PC-3 (cell line): ENCODE measurements at regions not wholly inside any gene's neighbourhood (a gene's known extent, or its start where the extent isn't known, plus 50 kb on each side); places are given as distances from the start of the nearest gene placed in this dataset.

Experiments
- ATAC-seq: fragments of 200-7000 bp; cut with Tn5 transposase; 2 replicates; pipeline ENCODE4 v1.9.1; 2020; ENCODE audit warnings: mild to moderate bottlenecking, moderate library complexity
- BruUV-seq: library from RNA; stranded (reverse); fragments of 400-500 nt; replicated peaks from 2 replicates; lab custom pipeline; 2021; lab: Mats Ljungman, UMichigan
- CTCF ChIA-PET: fragments of 300-600 bp; sonication (Branson Sonifier 250); formaldehyde crosslinking; loops from one replicate; lab custom pipeline; 2022; ENCODE audit warnings: antibody characterized with exemption; lab: Charles Lee
- POLR2A ChIA-PET: fragments of 300-600 bp; sonication (Branson Sonifier 250); formaldehyde crosslinking; loops from one replicate; lab custom pipeline; 2022; ENCODE audit warnings: antibody characterized with exemption; ENCODE audit not compliant: unreplicated experiment; lab: Charles Lee
- DNase-seq: peaks from one replicate; pipeline ENCODE4 v3.0.0-alpha.2; 2015
- H2AFZ ChIP-seq: fragments of 300-600 bp; sonication (generic); 2 replicates; pipeline ENCODE4 v1.6.0; 2016; ENCODE audit warnings: antibody characterized with exemption, low read length
- H3F3A ChIP-seq: fragments of 300-600 bp; sonication (generic); one replicate; pipeline ENCODE4 v1.6.0; 2017; ENCODE audit warnings: antibody characterized with exemption, low read length, control low read depth, mild to moderate bottlenecking; ENCODE audit not compliant: unreplicated experiment
- H3K27ac ChIP-seq: fragments of 300-600 bp; sonication (generic); 2 replicates; pipeline ENCODE4 v1.5.1; 2016; ENCODE audit warnings: mild to moderate bottlenecking, low read length
- H3K27me3 ChIP-seq: fragments of 300-600 bp; sonication (generic); 2 replicates; pipeline ENCODE4 v1.6.1; 2016; ENCODE audit warnings: low read length, mixed read lengths
- H3K36me3 ChIP-seq: fragments of 300-600 bp; sonication (generic); 2 replicates; pipeline ENCODE4 v1.6.1; 2016; ENCODE audit warnings: low read depth, mixed run types, low read length, mixed read lengths
- H3K4me1 ChIP-seq: fragments of 300-600 bp; sonication (generic); 2 replicates; pipeline ENCODE4 v1.5.1; 2016; ENCODE audit warnings: low read length; ENCODE audit not compliant: insufficient read depth
- H3K4me2 ChIP-seq: fragments of 300-600 bp; sonication (generic); 2 replicates; pipeline ENCODE4 v1.6.0; 2016; ENCODE audit warnings: low read length
- H3K4me3 ChIP-seq: fragments of 300-600 bp; sonication (generic); 2 replicates; pipeline ENCODE4 v1.5.1; 2016; ENCODE audit warnings: mild to moderate bottlenecking, low read length, mixed read lengths
- H3K79me2 ChIP-seq: fragments of 300-600 bp; sonication (generic); 2 replicates; pipeline ENCODE4 v1.6.1; 2017; ENCODE audit warnings: low read length, mixed read lengths
- H3K9ac ChIP-seq: fragments of 300-600 bp; sonication (generic); 2 replicates; pipeline ENCODE4 v1.6.0; 2016; ENCODE audit warnings: mild to moderate bottlenecking, low read length
- H3K9me2 ChIP-seq: fragments of 300-600 bp; sonication (generic); replicated peaks from 2 replicates; pipeline ENCODE4 v1.6.1; 2016; ENCODE audit warnings: mixed run types, low read length, mixed read lengths
- H3K9me3 ChIP-seq: fragments of 300-600 bp; sonication (generic); 2 replicates; pipeline ENCODE4 v1.6.1; 2016; ENCODE audit warnings: low read length, mixed read lengths
- H4K20me1 ChIP-seq: fragments of 300-600 bp; sonication (generic); 2 replicates; pipeline ENCODE4 v1.6.1; 2016; ENCODE audit warnings: low read length, mixed read lengths
- EZH2 ChIP-seq: fragments of 300-600 bp; sonication (generic); IDR thresholded peaks from one replicate; pipeline ENCODE4 v1.6.1; 2017; ENCODE audit warnings: antibody characterized with exemption, mild to moderate bottlenecking, low read length; ENCODE audit not compliant: unreplicated experiment
- EZH2phosphoT487 ChIP-seq: fragments of 300-600 bp; sonication (generic); IDR thresholded peaks from 2 replicates; pipeline ENCODE4 v1.6.1; 2018; ENCODE audit warnings: mild to moderate bottlenecking, antibody characterized with exemption, low read length, borderline replicate concordance
- intact Hi-C: fragments of 100-400 bp; cut with micrococcal nuclease; formaldehyde crosslinking; loops from 2 replicates; pipeline ENCODE4 v1.9.0; 2023
- TF ChIP-seq, protein P1 (sequence below): fragments of 300-600 bp; sonication (generic); conservative IDR thresholded peaks from 2 replicates; pipeline ENCODE4 v1.5.1; 2017; ENCODE audit warnings: antibody characterized with exemption, low read depth, mild to moderate bottlenecking, low read length

DNA sequence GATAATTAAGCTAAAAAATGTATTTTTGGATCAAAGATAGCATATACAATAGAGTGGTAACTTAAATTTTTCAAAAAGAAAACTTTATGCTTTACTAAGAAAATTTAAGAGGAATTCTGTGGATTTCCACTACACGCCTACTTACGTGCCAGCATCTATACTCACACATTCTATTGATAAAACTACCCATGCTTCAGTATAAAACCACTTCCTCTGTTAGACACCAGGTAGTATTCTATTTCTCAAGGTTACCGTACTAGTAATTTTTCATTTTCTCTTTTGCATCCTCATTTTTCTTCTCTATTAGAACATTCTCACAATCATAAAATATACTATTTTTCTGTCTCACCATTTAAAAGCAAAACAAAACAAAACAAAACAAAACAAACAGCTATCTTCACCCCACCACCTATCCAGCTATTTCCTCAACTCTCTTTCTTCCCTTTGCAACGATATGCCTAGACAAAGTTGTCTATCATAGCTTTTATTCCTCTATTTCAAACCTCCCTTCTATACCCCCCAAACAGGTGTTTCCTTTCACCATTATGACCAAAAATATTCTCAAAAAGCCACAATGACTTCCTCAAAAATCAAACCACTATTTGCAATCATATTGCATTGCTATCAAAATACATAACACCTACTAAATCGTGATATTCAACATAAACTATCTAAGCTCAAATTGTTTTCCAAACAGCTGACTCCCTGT is 1652.0 kb downstream of the MRPL39 start:
- no peaks in the 10 kb centered on the region for H3K36me3 ChIP-seq
- H3K9ac ChIP-seq = no peak overlapping the region
- no peak overlapping the region for H3K27ac ChIP-seq
- ChIA-PET CTCF (no interaction called here), POLR2A (interaction anchor here (0.7 kb wide), 1 partner anchor 948 kb away, joined by 3 read pairs; no protein-coding TSS in a partner anchor)
- H3K4me1 ChIP-seq = peaks cover 35% of the 10 kb centered on the region
- H4K20me1 ChIP-seq = no peaks in the 10 kb centered on the region
- H3K4me2 ChIP-seq = no peak overlapping the region
- intact Hi-C loops = no loop called here
- H3K9me2 ChIP-seq = no peaks in the 10 kb centered on the region
- ATAC-seq (no peak), DNase-seq (no peak)
- no peak overlapping the region for H2AFZ ChIP-seq
- no peak for TF ChIP-seq EZH2
- TF ChIP-seq, protein P1, sequence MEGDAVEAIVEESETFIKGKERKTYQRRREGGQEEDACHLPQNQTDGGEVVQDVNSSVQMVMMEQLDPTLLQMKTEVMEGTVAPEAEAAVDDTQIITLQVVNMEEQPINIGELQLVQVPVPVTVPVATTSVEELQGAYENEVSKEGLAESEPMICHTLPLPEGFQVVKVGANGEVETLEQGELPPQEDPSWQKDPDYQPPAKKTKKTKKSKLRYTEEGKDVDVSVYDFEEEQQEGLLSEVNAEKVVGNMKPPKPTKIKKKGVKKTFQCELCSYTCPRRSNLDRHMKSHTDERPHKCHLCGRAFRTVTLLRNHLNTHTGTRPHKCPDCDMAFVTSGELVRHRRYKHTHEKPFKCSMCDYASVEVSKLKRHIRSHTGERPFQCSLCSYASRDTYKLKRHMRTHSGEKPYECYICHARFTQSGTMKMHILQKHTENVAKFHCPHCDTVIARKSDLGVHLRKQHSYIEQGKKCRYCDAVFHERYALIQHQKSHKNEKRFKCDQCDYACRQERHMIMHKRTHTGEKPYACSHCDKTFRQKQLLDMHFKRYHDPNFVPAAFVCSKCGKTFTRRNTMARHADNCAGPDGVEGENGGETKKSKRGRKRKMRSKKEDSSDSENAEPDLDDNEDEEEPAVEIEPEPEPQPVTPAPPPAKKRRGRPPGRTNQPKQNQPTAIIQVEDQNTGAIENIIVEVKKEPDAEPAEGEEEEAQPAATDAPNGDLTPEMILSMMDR = no peak
- no peak for TF ChIP-seq EZH2phosphoT487
- no peak overlapping the region for H3K4me3 ChIP-seq
- no peaks in the 10 kb centered on the region for H3K9me3 ChIP-seq
- H3K79me2 ChIP-seq = no peaks in the 10 kb centered on the region
- H3K27me3 ChIP-seq = no peaks in the 10 kb centered on the region
- H3F3A ChIP-seq = no peaks in the 10 kb centered on the region
- BruUV-seq = no TSS peak

DNA sequence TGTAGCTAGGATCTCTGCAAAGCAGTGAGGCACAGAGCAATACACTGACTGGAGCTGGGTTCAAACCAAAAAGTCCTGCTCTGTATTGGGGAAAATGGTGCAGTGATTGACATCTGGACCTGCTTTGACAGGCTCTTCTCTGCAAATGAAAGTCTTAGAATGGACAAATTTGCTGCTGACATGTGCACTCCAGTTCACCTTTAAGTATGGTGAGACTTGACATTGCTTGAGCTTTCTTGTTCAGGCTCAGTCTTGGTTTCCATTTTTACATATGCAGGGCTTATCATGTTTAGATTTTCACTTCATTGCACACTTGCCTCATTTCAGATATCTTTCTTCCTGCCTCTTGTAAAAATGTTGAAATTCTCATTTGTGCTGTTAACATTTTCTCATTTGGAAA is 1655.0 kb downstream of the MRPL39 start:
- Histone ChIP-seq H2AFZ (peak overlapping the region; percentile 35; the same call in 1 of the 2 replicates), H3K27ac (peak overlapping the region; percentile 74), H3K4me2 (peak overlapping the region; percentile 18), H3F3A (no peaks in the 10 kb centered on the region), H3K4me1 (peaks cover 30% of the 10 kb centered on the region), H3K4me3 (no peak overlapping the region), H3K9me3 (no peaks in the 10 kb centered on the region), H3K36me3 (no peaks in the 10 kb centered on the region), H4K20me1 (no peaks in the 10 kb centered on the region), H3K9me2 (no peaks in the 10 kb centered on the region), H3K79me2 (no peaks in the 10 kb centered on the region), H3K27me3 (no peaks in the 10 kb centered on the region), H3K9ac (peak overlapping the region; percentile 47)
- DNase-seq (no peak), ATAC-seq (no peak)
- TF ChIP-seq, protein P1 = no peak
- TF ChIP-seq EZH2phosphoT487 = no peak
- TF ChIP-seq EZH2 = no peak
- intact Hi-C loops = no loop called here
- CTCF ChIA-PET = no interaction called here
- BruUV-seq = no TSS peak
- POLR2A ChIA-PET = no interaction called here

DNA sequence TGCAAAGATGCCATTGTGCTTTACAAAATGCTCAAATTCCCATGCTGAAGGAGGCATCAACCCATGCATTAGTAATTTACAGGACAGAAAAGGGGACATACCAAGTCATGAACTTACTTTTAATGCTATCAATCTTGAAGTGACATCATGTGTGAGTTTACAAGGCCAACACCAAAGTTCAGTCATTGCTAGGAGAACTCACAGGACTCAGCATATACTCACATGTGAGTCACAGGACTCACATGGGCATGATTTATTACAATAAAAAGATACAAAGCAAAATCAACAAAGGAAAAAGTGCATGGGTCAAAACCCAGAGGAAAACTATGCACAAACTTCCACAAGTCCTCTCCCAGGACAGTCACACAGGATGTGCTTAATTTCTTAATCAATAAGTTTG is 1656.0 kb downstream of the MRPL39 start:
- ChIA-PET POLR2A (no interaction called here), CTCF (no interaction called here)
- no peaks in the 10 kb centered on the region for H3F3A ChIP-seq
- H3K4me3 ChIP-seq = no peak overlapping the region
- peak; percentile 95 for ATAC-seq
- H2AFZ ChIP-seq = no peak overlapping the region
- peak overlapping the region; percentile 20 for H3K4me2 ChIP-seq
- no peaks in the 10 kb centered on the region for H3K79me2 ChIP-seq
- H3K36me3 ChIP-seq = no peaks in the 10 kb centered on the region
- TF ChIP-seq, protein P1 = no peak
- TF ChIP-seq EZH2 (no peak), EZH2phosphoT487 (no peak)
- peak overlapping the region; percentile 84 for H3K27ac ChIP-seq
- H3K27me3 ChIP-seq = no peaks in the 10 kb centered on the region
- peaks cover 27% of the 10 kb centered on the region for H3K4me1 ChIP-seq
- peak; percentile 90 for DNase-seq
- no peaks in the 10 kb centered on the region for H4K20me1 ChIP-seq
- BruUV-seq = no TSS peak
- H3K9me3 ChIP-seq = no peaks in the 10 kb centered on the region
- intact Hi-C loops = loop anchor here (1.0 to 2.0 kb wide), 3 partner anchors 60 to 115 kb away; no protein-coding TSS in a partner anchor
- H3K9me2 ChIP-seq = no peaks in the 10 kb centered on the region
- peak overlapping the region; percentile 47; the same call in 1 of the 2 replicates for H3K9ac ChIP-seq
